ENCODE measurements at regions not wholly inside any gene's neighbourhood (a gene's known extent, or its start where the extent isn't known, plus 50 kb on each side); places are given as distances from the start of the nearest gene placed in this dataset.

DNA sequence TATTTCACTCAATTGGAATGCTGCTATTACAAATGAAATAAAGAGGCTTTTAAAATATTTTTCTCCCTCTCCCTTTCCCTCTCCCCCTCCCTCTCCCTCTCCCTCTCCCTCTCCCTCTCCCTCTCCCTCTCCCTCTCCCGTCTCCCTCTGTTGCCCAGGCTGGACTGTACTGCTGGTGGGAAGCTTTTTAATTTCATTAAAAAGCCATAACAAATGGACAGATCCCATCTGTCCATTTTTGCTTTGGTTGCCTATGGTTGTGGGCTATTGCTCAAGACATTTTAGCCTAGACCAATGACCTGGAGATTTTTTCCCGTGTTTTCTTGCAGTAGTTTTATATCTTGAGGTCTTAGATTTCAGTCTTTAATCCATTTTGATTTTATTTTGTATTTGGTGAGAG is 107.2 kb upstream of the LRRC3B start:
- TF ChIP-seq, protein P1, sequence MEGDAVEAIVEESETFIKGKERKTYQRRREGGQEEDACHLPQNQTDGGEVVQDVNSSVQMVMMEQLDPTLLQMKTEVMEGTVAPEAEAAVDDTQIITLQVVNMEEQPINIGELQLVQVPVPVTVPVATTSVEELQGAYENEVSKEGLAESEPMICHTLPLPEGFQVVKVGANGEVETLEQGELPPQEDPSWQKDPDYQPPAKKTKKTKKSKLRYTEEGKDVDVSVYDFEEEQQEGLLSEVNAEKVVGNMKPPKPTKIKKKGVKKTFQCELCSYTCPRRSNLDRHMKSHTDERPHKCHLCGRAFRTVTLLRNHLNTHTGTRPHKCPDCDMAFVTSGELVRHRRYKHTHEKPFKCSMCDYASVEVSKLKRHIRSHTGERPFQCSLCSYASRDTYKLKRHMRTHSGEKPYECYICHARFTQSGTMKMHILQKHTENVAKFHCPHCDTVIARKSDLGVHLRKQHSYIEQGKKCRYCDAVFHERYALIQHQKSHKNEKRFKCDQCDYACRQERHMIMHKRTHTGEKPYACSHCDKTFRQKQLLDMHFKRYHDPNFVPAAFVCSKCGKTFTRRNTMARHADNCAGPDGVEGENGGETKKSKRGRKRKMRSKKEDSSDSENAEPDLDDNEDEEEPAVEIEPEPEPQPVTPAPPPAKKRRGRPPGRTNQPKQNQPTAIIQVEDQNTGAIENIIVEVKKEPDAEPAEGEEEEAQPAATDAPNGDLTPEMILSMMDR (optimal IDR thresholded peaks at IDR 0.05 in 1 of 3, IDR thresholded peaks at IDR 0.05 in 1 of 3, conservative IDR thresholded peaks at IDR 0.05 in 1 of 3; ENCODE audit: extremely low read depth in 1 of 3, insufficient read depth in 2 of 3, low read length in 3 of 3) = no peak
- no peak for TF ChIP-seq EZH2 (IDR thresholded peaks at IDR 0.05; ENCODE audit: low read length)

All from keratinocyte (primary cell).